Transverse colon (tissue), 4 donors: ENCODE measurements at regions not wholly inside any gene's neighbourhood (a gene's known extent, or its start where the extent isn't known, plus 50 kb on each side); places are given as distances from the start of the nearest gene placed in this dataset.

Experiments
- CTCF ChIP-seq, 5 experiments: fragments of 200-600 bp in 3 of 5; fragments of 450-650 bp in 2 of 5; sonication (generic) in 3 of 5; IDR thresholded peaks; 1 replicate in 2 of 5; 2 replicates in 3 of 5; pipeline ENCODE4 v1.5.1; 2016 to 2017; ENCODE audit warnings: antibody characterized with exemption in 5 of 5, inconsistent platforms in 3 of 5, mild to moderate bottlenecking in 2 of 5, moderate library complexity in 1 of 5
- POLR2AphosphoS5 ChIP-seq, 3 donors: sonication (generic); formaldehyde crosslinking; IDR thresholded peaks; one replicate each; pipeline ENCODE4 v1.6.1; 2016; ENCODE audit warnings: antibody characterized with exemption in 3 of 3

DNA sequence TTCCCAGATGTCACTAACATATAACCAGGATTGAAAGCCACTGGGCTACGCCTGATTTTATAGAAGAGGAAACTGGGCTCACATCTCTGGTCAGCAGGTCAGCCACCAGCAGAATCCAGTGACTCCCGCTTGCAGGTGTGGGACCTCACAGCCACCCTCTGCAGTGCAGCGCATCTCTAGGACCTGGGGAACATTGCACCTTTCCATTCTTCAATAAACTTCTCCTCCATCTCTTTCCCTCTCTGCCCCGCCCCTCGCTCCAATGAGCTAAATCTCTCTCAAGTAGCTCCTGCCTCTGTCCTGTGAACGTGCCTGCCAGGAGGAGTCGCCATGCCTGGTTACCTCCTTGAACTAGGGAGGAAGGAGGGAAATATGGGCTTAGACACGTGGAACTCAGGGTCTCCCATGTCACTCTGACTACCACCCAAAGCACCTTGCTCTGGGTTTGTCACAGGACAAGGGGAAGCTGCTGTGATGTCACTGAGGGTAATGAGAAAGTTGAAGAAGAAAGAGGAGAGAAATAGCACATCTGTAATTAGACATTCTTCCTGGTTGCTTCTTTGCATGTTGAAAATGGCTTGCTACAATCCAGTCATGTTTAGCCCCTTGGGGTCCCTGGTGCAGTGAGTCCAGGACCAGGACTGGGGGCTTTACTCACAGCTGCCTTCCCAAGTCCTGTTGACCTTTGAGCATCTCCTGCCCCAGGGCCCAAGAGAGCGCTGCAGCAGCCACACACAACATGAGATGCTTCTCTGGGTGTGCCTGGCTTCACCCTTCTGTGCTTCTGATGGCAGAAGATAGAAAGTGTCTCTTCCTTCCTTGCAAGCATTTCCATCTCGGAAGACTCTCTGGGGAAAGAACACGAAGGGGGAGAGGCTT is 469.4 kb downstream of the PREX1 start:
- TF ChIP-seq POLR2AphosphoS5 (IDR thresholded peaks at IDR 0.05) (no peak), CTCF (IDR thresholded peaks at IDR 0.05) (no peak)
